ENCODE measurements at regions not wholly inside any gene's neighbourhood (a gene's known extent, or its start where the extent isn't known, plus 50 kb on each side); places are given as distances from the start of the nearest gene placed in this dataset.

- TF ChIP-seq CTCF (conservative IDR thresholded peaks at IDR 0.05; ENCODE audit: low read depth, low read length) (no peak), EZH2 (IDR thresholded peaks at IDR 0.05; ENCODE audit: borderline replicate concordance, low read depth, low read length, poor library complexity, severe bottlenecking) (no peak)
Observed at GRCh38 chr22:27292542-27293299, 508.8 kb downstream of the MN1 start.

Data from A673 (cell line).